ENCODE measurements at regions not wholly inside any gene's neighbourhood (a gene's known extent, or its start where the extent isn't known, plus 50 kb on each side); places are given as distances from the start of the nearest gene placed in this dataset. TPM values are rescaled to one million over a fixed set of nuclear protein-coding genes. Genes with fewer than 3 reads are reported as not detected.

DNA sequence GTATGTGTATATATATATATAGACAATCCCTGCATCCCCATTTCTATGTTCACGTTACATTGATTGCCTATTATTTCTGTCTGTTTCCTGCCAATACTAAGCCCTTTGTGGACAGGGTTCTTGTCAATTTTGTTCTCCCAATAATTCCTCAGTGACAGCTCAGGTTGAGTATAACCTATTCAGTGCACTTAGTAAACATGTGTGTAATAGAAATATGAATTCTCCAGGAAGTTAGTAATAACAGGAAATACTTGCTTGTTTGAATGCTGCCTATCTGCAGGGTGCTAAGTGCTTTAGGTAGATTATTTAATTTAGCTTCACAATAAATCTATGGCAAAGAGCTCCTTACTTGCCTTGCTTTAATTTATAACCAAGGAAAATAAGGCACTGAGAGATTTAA is 52.8 kb upstream of the PTGFR start:
- Histone ChIP-seq H3K9me3 (ENCODE audit: low read depth) (no peaks in the 10 kb centered on the region), H3K36me3 (no peaks in the 10 kb centered on the region), H2AFZ (replicated peaks) (no peak overlapping the region), H3K4me1 (no peaks in the 10 kb centered on the region), H3K79me2 (ENCODE audit: low read depth) (no peaks in the 10 kb centered on the region), H3K27me3 (no peaks in the 10 kb centered on the region), H4K20me1 (ENCODE audit: low read depth) (no peaks in the 10 kb centered on the region), H3K9ac (no peak overlapping the region), H3K4me2 (no peak overlapping the region), H3F3A (ENCODE audit: low read depth) (no peaks in the 10 kb centered on the region), H3K4me3 (no peak overlapping the region), H3K27ac (no peak overlapping the region)
- Mint-ChIP-seq H3K4me1 (peaks cover 2% of the 10 kb centered on the region), H3K4me3 (no peak overlapping the region), H3K36me3 (no peaks in the 10 kb centered on the region), H3K9me3 (no peaks in the 10 kb centered on the region), H3K27me3 (ENCODE audit: insufficient read depth, low read depth) (no peaks in the 10 kb centered on the region), H3K27ac (no peak overlapping the region)
- no peak for DNase-seq (ENCODE audit: low spot score)
- TF ChIP-seq EZH2phosphoT487 (IDR thresholded peaks at IDR 0.05): no peak
- TF ChIP-seq EZH2 (IDR thresholded peaks at IDR 0.05): no peak
- no peak for TF ChIP-seq CTCF (IDR thresholded peaks at IDR 0.05)

GRCh38 chr1:78440381-78440793 is 50.4 kb upstream of the PTGFR start:
- no peak for DNase-seq (ENCODE audit: low spot score)
- H3K9me3 Mint-ChIP-seq: no peaks in the 10 kb centered on the region
- no peaks in the 10 kb centered on the region for H3K36me3 Mint-ChIP-seq
- no peaks in the 10 kb centered on the region for H3K79me2 ChIP-seq (ENCODE audit: low read depth)
- no peaks in the 10 kb centered on the region for H3K27me3 Mint-ChIP-seq (ENCODE audit: insufficient read depth, low read depth)
- H3K4me1 Mint-ChIP-seq: peaks cover 2% of the 10 kb centered on the region
- no peak overlapping the region for H2AFZ ChIP-seq (replicated peaks)
- no peaks in the 10 kb centered on the region for H3K27me3 ChIP-seq
- H3K4me3 Mint-ChIP-seq: no peak overlapping the region
- H4K20me1 ChIP-seq (ENCODE audit: low read depth): no peaks in the 10 kb centered on the region
- H3K9ac ChIP-seq: no peak overlapping the region
- TF ChIP-seq CTCF (IDR thresholded peaks at IDR 0.05): no peak
- no peak for TF ChIP-seq EZH2phosphoT487 (IDR thresholded peaks at IDR 0.05)
- TF ChIP-seq EZH2 (IDR thresholded peaks at IDR 0.05): no peak
- no peak overlapping the region for H3K4me3 ChIP-seq
- H3K27ac Mint-ChIP-seq: no peak overlapping the region
- no peak overlapping the region for H3K4me2 ChIP-seq
- no peaks in the 10 kb centered on the region for H3K4me1 ChIP-seq
- H3K27ac ChIP-seq: no peak overlapping the region
- H3K36me3 ChIP-seq: no peaks in the 10 kb centered on the region
- H3F3A ChIP-seq (ENCODE audit: low read depth): no peaks in the 10 kb centered on the region
- H3K9me3 ChIP-seq (ENCODE audit: low read depth): no peaks in the 10 kb centered on the region

Small RNA genes lying in the stretch of these regions (small RNA-seq; reads per million reads assigned to genes)
- gene AC096531.1: not detected
- not detected for gene RNA5SP23
